ENCODE measurements at regions not wholly inside any gene's neighbourhood (a gene's known extent, or its start where the extent isn't known, plus 50 kb on each side); places are given as distances from the start of the nearest gene placed in this dataset.

DNA sequence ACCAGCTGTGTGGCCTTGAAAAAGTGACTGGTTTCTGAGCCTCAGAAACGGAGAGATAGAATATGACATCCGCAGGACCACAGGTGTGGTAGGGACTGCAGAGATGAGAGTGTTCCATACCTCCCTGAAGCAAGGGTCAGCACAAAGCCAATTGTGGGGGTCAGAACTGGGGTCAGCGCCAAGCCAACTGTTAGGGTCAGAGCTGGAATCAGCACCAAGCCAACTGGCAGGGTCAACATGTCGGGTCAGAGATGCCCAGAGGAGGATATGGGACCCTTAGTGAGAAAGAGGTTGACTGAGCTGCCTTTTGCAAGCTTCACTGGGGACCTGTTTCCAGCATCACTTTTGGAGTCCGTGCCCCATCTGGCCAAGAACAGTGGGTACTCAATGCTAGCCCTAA is 93.9 kb downstream of the MATN1 start:
- Histone ChIP-seq H3K4me2 (ENCODE audit: low read length) (no peak overlapping the region), H3K79me2 (ENCODE audit: insufficient read depth, low read length) (no peaks in the 10 kb centered on the region), H3K4me1 (ENCODE audit: control insufficient read depth in 1 of 2, insufficient read depth in 2 of 2, low read length in 2 of 2) (peaks cover 0 to 5% of the 10 kb centered on the region in 2 experiments; a peak in 1 of 4 replicates), H4K20me1 (ENCODE audit: insufficient read depth) (no peaks in the 10 kb centered on the region), H3K9me2 (ENCODE audit: insufficient read depth) (no peaks in the 10 kb centered on the region), H3K36me3 (ENCODE audit: control insufficient read depth in 1 of 2, insufficient read depth in 2 of 2, low read length in 2 of 2) (no peaks in the 10 kb centered on the region), H3K9me3 (ENCODE audit: control insufficient read depth in 1 of 2, insufficient read depth in 1 of 2, low read depth in 1 of 2, low read length in 2 of 2) (no peaks in the 10 kb centered on the region; a peak in 1 of 4 replicates), H3K9ac (ENCODE audit: low read length) (no peak overlapping the region), H3K4me3 (replicated peaks in 1 of 2; ENCODE audit: low read depth in 1 of 2, low read length in 2 of 2) (no peak overlapping the region), H2AFZ (ENCODE audit: low read depth, low read length, poor library complexity, severe bottlenecking) (no peak overlapping the region), H3K27me3 (ENCODE audit: insufficient read depth, low read length) (no peaks in the 10 kb centered on the region), H3K27ac (ENCODE audit: low read depth, low read length) (no peak overlapping the region)
- intact Hi-C loops (cut with micrococcal nuclease) = no loop called here
- no peak for DNase-seq (ENCODE audit: low read depth, low spot score)
- no peak for ATAC-seq
- BruUV-seq (replicated peaks) = no TSS peak
- TF ChIP-seq ZFX (IDR thresholded peaks at IDR 0.05) = no peak
- no peak for TF ChIP-seq FOSL1 (IDR thresholded peaks at IDR 0.05; ENCODE audit: low read depth)
- TF ChIP-seq SRF (IDR thresholded peaks at IDR 0.05; ENCODE audit: low read depth) = no peak
- TF ChIP-seq ELF1 (IDR thresholded peaks at IDR 0.05; ENCODE audit: borderline replicate concordance, low read depth) = no peak
- TF ChIP-seq, protein P1, sequence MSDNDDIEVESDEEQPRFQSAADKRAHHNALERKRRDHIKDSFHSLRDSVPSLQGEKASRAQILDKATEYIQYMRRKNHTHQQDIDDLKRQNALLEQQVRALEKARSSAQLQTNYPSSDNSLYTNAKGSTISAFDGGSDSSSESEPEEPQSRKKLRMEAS (IDR thresholded peaks at IDR 0.05) = no peak
- no peak for TF ChIP-seq POLR2A (IDR thresholded peaks at IDR 0.05; ENCODE audit: borderline replicate concordance, extremely low read depth, insufficient read depth, insufficient read length)
- ChIA-PET POLR2A (no interaction called here), CTCF (no interaction called here), RAD21 (ENCODE audit: low non-redundant PET in 1 of 2, low total read pairs in 2 of 2, uncharacterized antibody in 2 of 2, unreplicated experiment in 2 of 2) (no interaction called here)

DNA sequence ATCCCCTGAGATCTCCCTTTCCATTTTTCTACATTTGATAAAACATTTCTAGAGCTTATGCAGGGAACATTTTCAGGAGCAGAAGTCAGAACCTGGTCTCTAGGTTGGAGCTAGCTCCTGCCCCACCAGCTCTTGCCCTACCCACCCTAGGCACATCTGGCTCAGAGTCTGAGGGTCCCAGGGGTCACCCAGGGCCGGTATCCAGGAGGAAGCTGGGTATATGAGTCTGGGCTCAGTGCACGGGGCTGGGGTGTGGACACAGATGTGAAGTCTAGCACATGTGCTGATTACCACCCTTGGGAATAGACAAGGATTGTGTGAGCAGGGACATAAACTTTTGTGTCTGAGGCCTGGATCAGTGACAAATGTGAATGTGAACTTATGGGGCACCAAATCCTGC is 95.4 kb downstream of the MATN1 start:
- no peak for ATAC-seq
- peaks cover 0 to 5% of the 10 kb centered on the region in 2 experiments; a peak in 1 of 4 replicates for H3K4me1 ChIP-seq (ENCODE audit: control insufficient read depth in 1 of 2, insufficient read depth in 2 of 2, low read length in 2 of 2)
- no peaks in the 10 kb centered on the region for H4K20me1 ChIP-seq (ENCODE audit: insufficient read depth)
- no peak for DNase-seq (ENCODE audit: low read depth, low spot score)
- no peaks in the 10 kb centered on the region for H3K36me3 ChIP-seq (ENCODE audit: control insufficient read depth in 1 of 2, insufficient read depth in 2 of 2, low read length in 2 of 2)
- no TSS peak for BruUV-seq (replicated peaks)
- no peaks in the 10 kb centered on the region for H3K79me2 ChIP-seq (ENCODE audit: insufficient read depth, low read length)
- no peaks in the 10 kb centered on the region for H3K27me3 ChIP-seq (ENCODE audit: insufficient read depth, low read length)
- no peak overlapping the region for H3K4me2 ChIP-seq (ENCODE audit: low read length)
- intact Hi-C loops (cut with micrococcal nuclease) = no loop called here
- ChIA-PET RAD21 (ENCODE audit: low non-redundant PET in 1 of 2, low total read pairs in 2 of 2, uncharacterized antibody in 2 of 2, unreplicated experiment in 2 of 2) (no interaction called here), CTCF (no interaction called here), POLR2A (no interaction called here)
- H3K9me3 ChIP-seq (ENCODE audit: control insufficient read depth in 1 of 2, insufficient read depth in 1 of 2, low read depth in 1 of 2, low read length in 2 of 2) = peaks cover 2 to 4% of the 10 kb centered on the region in 2 experiments; a peak in 1 of 4 replicates
- no peak overlapping the region for H2AFZ ChIP-seq (ENCODE audit: low read depth, low read length, poor library complexity, severe bottlenecking)
- no peak overlapping the region for H3K27ac ChIP-seq (ENCODE audit: low read depth, low read length)
- no peak overlapping the region for H3K4me3 ChIP-seq (replicated peaks in 1 of 2; ENCODE audit: low read depth in 1 of 2, low read length in 2 of 2)
- H3K9me2 ChIP-seq (ENCODE audit: insufficient read depth) = no peaks in the 10 kb centered on the region
- no peak overlapping the region for H3K9ac ChIP-seq (ENCODE audit: low read length)
- TF ChIP-seq, protein P2, sequence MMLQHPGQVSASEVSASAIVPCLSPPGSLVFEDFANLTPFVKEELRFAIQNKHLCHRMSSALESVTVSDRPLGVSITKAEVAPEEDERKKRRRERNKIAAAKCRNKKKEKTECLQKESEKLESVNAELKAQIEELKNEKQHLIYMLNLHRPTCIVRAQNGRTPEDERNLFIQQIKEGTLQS (IDR thresholded peaks at IDR 0.05) = no peak
- TF ChIP-seq EZH2phosphoT487 (IDR thresholded peaks at IDR 0.05; ENCODE audit: borderline replicate concordance) = no peak
- no peak for TF ChIP-seq JUND (IDR thresholded peaks at IDR 0.05)
- no peak for TF ChIP-seq YY1 (IDR thresholded peaks at IDR 0.05; ENCODE audit: extremely low read depth, insufficient replicate concordance, low read depth, low read length)
- TF ChIP-seq, protein P1 (IDR thresholded peaks at IDR 0.05) = no peak
- TF ChIP-seq, protein P3, sequence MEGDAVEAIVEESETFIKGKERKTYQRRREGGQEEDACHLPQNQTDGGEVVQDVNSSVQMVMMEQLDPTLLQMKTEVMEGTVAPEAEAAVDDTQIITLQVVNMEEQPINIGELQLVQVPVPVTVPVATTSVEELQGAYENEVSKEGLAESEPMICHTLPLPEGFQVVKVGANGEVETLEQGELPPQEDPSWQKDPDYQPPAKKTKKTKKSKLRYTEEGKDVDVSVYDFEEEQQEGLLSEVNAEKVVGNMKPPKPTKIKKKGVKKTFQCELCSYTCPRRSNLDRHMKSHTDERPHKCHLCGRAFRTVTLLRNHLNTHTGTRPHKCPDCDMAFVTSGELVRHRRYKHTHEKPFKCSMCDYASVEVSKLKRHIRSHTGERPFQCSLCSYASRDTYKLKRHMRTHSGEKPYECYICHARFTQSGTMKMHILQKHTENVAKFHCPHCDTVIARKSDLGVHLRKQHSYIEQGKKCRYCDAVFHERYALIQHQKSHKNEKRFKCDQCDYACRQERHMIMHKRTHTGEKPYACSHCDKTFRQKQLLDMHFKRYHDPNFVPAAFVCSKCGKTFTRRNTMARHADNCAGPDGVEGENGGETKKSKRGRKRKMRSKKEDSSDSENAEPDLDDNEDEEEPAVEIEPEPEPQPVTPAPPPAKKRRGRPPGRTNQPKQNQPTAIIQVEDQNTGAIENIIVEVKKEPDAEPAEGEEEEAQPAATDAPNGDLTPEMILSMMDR (IDR thresholded peaks at IDR 0.05 in 2 of 3, conservative IDR thresholded peaks at IDR 0.05 in 1 of 3; ENCODE audit: borderline replicate concordance in 1 of 3, insufficient read depth in 1 of 3, low read depth in 2 of 3, low read length in 2 of 3) = no peak
- no peak for TF ChIP-seq FOSL1 (IDR thresholded peaks at IDR 0.05; ENCODE audit: low read depth)
- TF ChIP-seq, protein P4, sequence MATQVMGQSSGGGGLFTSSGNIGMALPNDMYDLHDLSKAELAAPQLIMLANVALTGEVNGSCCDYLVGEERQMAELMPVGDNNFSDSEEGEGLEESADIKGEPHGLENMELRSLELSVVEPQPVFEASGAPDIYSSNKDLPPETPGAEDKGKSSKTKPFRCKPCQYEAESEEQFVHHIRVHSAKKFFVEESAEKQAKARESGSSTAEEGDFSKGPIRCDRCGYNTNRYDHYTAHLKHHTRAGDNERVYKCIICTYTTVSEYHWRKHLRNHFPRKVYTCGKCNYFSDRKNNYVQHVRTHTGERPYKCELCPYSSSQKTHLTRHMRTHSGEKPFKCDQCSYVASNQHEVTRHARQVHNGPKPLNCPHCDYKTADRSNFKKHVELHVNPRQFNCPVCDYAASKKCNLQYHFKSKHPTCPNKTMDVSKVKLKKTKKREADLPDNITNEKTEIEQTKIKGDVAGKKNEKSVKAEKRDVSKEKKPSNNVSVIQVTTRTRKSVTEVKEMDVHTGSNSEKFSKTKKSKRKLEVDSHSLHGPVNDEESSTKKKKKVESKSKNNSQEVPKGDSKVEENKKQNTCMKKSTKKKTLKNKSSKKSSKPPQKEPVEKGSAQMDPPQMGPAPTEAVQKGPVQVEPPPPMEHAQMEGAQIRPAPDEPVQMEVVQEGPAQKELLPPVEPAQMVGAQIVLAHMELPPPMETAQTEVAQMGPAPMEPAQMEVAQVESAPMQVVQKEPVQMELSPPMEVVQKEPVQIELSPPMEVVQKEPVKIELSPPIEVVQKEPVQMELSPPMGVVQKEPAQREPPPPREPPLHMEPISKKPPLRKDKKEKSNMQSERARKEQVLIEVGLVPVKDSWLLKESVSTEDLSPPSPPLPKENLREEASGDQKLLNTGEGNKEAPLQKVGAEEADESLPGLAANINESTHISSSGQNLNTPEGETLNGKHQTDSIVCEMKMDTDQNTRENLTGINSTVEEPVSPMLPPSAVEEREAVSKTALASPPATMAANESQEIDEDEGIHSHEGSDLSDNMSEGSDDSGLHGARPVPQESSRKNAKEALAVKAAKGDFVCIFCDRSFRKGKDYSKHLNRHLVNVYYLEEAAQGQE (IDR thresholded peaks at IDR 0.05; ENCODE audit: low read depth) = no peak
- no peak for TF ChIP-seq RAD21 (IDR thresholded peaks at IDR 0.05; ENCODE audit: low read depth)
- TF ChIP-seq SRF (IDR thresholded peaks at IDR 0.05; ENCODE audit: low read depth) = no peak
- no peak for TF ChIP-seq SIN3A (IDR thresholded peaks at IDR 0.05; ENCODE audit: low read depth)
- TF ChIP-seq POLR2A (IDR thresholded peaks at IDR 0.05; ENCODE audit: borderline replicate concordance, extremely low read depth, insufficient read depth, insufficient read length) = no peak
- TF ChIP-seq POLR2AphosphoS5 (IDR thresholded peaks at IDR 0.05; ENCODE audit: low read depth, low read length) = no peak
- TF ChIP-seq SP1 (IDR thresholded peaks at IDR 0.05; ENCODE audit: low read depth) = no peak

Data from HCT116 (cell line).